NCI-H2171 treated with DMSO at 0.1 percent for 48 hours (cell line): ENCODE measurements at regions not wholly inside any gene's neighbourhood (a gene's known extent, or its start where the extent isn't known, plus 50 kb on each side); places are given as distances from the start of the nearest gene placed in this dataset.

Source experiments
- DNase-seq: peaks from one replicate; lab custom pipeline; 2025; lab: John Stamatoyannopoulos, UW

GRCh38 chr3:154764856-154765640 lies 315.1 kb upstream of the MME start:
- DNase-seq = no peak

DNA sequence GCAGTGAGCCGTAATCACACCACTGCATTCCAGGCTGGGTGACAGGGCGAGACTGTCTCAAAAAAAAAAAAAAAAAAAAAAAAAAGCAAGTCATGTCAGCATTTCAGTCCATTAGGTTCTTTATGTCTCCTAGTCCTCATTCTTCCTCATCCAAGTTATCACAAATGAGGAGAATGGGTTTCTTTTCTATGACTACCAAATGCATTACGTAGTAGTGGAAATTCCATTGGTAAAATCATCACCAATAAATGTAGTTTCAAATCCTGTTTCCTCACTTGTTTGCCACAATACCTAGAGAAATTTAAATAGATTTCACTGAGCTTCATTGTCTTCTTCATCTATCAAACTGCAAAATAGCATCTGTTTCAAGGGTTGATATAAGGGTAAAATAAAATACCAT lies 317.6 kb upstream of the MME start:
- no peak for DNase-seq

- DNase-seq = no peak
Observed at GRCh38 chr3:154759966-154760365, 320.2 kb upstream of the MME start.

DNA sequence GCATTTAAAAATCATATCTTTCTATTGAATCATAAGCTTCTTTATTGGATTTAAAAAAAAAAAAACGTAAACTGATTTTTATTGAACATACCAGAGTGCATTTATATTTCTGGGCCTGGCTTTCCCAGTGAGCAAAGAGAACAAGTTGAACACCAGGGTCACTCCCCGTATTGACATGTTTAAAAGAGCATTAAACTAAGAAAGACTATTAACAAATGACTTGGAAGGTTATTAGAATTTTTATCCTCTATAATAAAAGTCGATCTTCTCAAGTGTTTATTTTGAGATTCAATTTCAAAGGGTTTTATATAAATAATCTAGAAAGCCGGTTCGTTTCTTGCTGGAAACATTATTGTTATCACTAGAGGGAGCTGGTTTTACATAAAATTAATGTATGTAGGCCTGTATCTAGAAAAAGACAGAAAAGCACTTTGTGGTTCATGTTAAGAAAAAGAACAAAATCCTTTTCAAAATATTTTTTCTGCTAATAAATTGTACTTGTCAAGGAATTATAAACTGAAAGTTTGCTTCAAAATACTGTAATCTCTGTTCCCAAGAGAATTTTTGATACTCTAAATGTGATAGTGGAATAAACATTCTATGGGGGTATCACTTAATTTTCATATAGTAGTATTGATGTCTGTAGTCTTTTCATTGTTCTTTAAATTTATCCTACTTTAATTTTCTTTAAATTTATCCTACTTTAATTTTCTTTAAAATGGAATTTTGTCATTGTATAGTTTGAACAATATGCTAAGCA lies 321.8 kb upstream of the MME start:
- DNase-seq = peak; percentile 18

GRCh38 chr3:154753101-154753500 lies 323.1 kb upstream of the GPR149 start:
- no peak for DNase-seq

GRCh38 chr3:154749514-154749913 lies 319.5 kb upstream of the GPR149 start:
- no peak for DNase-seq

DNA sequence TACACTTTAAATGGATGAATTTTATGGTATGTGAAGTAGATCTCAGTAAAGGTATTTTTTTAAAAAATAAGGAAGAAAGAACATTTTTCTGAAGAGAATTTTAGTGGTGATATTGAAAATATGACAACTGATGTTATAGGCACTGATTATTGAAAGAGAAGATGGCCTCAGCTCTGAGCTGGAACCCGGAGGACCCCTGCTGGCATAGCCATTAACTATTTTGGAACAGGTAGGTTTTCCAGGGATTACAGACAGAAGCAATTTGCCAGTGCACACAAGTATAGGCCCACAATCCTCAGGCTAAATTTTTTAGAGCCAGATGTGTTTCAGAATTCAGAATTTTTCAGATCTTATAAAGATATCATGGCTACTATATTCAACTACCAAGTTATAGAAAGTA lies 315.9 kb upstream of the GPR149 start:
- peak; percentile 7 for DNase-seq

DNA sequence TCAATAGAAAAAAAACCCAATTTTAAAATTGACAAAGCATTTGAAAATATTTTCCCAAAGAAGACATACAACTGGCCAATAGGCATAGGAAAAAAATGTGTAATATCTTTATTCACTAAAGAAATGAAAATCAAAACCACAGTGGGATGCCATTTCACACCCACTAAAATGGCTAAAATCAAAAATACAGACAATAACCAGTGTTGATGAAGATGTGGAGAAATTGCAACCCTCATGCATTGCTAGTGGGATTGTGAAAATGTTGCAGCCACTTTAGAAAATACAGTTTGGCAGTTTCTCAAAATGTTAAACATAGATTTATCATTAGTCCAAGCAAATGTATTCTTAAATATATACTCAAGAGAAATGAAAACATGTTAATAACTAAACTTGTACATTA lies 315.1 kb upstream of the GPR149 start:
- DNase-seq = no peak

GRCh38 chr3:154743418-154743817 lies 313.4 kb upstream of the GPR149 start:
- no peak for DNase-seq

DNA sequence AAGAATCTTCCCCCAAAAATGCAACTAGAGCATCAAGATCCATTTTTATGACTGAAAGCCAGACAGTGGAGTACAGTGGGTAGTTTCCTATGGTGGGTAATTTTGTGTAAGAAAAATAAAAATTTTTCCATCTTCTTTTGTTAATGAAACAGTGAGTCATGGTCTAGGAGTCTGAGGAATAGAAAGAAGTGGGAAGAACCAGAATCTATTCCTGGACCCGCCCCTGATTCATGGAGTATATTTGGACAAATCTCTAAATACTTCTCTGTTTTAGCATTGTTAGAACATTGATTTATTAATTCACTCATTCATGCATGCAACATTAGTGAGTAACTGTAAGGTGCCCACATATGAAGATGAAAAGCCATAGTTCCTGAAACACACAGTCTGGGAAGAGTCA lies 304.5 kb upstream of the GPR149 start:
- no peak for DNase-seq

DNA sequence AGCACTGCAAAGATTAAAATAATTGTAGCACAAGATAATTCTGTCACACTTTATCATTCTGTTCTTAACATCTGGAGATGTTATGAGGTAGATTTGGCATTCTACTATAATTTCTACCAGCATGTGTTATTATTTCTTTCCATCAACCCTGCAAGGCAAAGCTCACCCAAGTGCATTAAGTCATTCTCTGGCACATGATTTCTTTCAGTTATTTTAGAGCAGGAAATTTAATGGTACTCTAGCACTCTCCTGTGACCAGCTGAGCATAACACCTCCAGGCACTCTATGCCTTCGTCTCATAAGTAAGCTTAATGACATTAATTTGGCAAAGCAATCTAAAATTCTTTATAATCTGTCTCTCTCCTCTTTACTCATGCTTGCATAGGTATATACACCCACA lies 300.2 kb upstream of the GPR149 start:
- DNase-seq = no peak

DNA sequence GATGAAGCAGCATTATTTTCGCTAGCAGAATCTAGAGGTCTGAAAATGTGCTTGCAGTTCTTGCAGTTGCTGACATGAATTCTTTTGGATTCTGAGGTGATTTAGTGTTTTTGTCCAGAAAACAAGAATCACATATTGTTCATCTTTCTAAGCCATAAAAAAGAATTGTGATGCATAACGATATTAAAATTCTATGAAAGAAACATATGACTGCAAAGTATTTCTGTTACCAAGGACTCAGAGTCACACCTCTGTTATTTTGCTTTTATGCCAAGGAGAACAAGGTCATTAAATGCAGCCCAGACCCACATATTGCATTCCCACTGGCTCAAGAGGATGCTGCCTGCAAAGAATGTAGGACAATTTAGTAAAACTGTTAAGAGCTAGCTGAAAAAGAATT lies 299.8 kb upstream of the GPR149 start:
- DNase-seq = no peak

DNA sequence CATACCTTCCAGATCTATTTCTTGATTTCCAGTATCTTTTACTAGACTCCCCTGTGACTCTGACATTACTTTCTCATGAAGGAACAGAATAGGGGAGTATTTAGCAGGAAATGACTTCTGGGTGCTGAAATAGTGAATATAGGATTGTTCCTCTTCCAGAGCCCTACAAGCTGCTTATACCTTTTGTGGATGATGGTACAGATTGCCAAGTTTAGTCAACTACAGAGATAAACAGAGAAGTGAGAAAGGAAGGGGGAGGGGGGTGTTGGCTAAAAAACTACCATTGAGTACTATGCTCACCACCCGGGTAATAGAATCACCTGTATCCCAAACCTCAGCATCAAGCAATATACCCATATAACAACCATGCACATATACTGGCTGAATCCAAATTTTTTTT lies 298.3 kb upstream of the GPR149 start:
- DNase-seq = no peak

DNA sequence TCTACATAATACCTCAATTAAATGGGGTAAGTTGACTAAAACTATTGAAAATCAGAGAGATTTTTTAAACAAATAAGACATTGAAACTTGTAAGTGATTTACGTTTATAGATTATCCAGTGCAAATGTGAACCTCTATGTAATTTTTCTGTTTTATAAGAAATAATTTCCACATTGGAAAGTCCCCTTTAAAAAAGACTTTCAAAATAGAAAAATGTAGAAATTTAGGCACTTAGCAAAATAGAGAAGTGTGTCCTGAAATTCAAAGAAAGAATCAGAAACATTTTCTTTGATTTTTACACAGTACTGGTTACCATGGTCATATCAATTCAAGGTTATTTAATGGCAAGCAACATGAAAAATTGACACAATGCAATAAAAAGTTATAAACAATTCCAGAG lies 290.9 kb upstream of the GPR149 start:
- DNase-seq = no peak

- DNase-seq = no peak
Observed at GRCh38 chr3:154718053-154718452, 288.1 kb upstream of the GPR149 start.

DNA sequence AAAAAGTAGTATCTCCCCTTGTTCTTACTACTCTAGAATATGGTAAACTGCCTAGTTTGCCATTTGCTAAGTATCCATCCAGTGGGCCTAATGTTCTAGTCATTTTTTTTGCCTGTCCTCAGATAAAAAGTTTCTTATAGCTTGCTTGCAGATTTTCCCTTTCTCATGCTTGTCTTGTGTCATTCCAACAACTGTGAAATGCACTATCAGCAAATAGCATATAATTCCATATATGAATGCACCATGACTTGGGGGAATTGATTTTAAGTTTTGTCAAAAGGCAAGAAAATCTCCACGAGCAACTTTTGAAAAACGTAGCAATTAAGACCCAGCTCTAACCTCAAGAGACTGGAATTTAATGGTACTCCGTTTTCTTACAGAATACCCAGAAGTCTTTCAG lies 286.2 kb upstream of the GPR149 start:
- no peak for DNase-seq

GRCh38 chr3:154708554-154708953 lies 278.6 kb upstream of the GPR149 start:
- DNase-seq = no peak

DNA sequence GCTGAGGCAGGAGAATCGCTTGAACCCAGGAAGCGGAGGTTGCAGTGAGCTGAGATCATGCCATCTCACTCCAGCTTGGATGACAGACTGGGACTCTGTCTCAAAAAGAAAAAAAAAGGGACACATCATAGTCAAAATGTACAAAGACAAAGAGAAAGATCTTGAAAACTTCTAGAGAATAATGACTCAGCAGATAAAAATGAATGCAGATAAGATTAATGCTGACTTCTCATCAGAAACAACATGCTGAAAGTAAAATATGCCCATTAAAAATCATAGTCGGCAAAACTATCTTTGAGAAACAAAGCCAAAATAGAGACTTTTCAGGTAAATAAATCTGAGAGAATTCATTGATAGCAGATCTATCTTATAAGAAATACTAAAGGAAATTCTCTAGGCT lies 271.1 kb upstream of the GPR149 start:
- no peak for DNase-seq

- no peak for DNase-seq
Observed at GRCh38 chr3:154690413-154690812, 260.4 kb upstream of the GPR149 start.

DNA sequence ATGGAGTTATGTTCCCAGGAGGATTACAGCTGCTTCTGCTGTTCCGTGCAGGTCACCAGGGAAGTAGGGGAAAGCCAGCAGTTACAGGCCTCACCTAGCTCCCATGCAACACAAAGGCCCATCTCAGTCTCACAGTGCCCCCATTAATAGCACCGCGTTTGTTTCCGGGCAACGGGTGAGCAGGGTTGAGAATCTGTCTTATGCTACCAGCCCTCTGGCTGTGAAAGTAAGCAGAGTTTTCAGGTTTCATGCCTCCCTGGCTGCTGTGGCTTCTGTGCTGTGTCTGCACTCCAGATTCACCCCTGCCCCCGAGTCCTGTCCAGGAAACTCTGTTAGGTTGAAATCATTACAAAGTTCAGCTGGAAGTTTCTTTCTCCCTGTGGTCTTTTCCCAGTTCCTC lies 254.4 kb upstream of the GPR149 start:
- no peak for DNase-seq

DNA sequence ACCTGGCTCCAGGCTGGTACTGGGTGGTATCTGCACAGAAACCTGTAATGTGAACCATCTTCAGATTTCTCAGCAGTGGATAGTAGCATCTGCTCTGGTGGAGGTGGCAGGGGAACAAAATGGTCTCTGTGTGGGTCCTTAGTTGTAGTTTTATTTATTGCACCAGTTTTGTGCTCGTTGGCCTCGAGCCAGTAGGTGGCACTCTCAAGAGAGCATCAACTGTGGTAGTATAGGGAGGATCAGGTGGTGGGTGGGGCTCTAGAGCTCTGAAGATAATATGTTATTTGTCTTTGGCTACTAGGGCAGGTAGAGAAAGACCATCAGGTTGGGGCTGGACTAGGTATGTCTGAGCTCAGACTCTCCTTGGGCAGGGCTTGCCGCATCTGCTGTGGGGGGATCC lies 254.0 kb upstream of the GPR149 start:
- DNase-seq = peak; percentile 9

DNA sequence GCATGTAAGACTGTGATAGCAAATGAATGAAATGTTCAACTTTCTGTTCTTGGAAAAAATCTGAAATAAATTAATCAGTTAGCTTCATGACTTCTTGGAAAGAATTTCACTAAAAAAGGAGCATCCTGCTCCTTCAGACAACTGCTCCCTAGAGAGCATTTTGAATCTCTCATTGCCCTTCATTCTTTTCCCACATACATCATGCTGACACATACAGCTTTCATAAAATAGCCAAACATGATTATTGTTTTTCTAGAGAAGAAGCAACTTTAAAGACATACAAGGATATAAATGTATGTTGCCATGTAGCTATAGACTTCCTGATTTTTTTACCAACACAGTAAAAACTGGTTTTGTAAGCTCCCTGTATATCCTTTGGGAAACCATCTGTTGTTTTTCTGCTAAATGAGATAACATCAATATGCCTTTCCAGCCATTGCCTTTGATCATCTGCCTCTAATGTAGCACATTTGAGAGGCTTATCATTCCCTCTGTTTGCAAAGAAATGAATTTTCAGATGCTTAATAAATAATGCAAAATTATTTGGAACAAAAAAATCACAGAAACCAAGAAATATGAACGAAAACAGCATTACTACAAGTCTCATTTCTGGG lies 248.2 kb upstream of the GPR149 start:
- peak; percentile 85 for DNase-seq

DNA sequence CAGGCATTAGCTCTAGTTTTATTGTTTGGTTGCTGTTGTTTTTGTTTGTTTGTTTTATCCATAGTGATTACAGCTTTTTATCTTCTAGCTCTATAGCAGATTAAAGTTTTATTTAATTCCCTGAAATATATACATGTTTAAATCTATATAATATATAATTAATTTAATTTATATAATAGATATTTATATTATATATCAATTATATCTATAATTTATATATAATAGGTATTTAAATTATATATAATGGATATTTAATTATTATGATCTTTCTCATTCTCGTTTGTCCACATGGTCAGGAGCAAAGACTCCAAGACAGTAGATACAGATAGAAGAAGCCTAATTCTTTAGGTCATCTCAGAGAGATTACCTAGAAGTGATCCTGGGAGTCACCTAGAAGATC lies 238.8 kb upstream of the GPR149 start:
- DNase-seq = no peak
